ENCODE measurements at regions not wholly inside any gene's neighbourhood (a gene's known extent, or its start where the extent isn't known, plus 50 kb on each side); places are given as distances from the start of the nearest gene placed in this dataset.

DNA sequence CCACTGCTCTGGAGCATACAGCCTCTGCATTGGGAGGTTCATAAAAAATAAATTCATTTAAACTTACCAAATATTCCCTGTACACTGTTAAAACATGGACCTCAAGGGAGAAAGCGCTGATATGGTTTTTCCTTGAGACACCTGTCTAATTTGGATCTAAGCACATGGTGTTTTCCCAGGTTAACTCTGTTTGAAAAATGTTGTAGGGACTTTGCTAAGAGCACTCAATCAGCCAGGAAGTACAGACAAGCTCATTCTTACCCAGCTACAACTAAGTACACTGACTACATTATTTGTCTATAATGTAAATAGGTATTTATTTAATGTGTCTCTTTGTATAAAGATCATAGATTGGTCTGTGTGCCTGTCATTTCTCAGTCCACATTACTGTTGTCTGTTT lies 61.8 kb upstream of the BCAR3 start:
- Histone ChIP-seq H3K36me3 (no peaks in the 10 kb centered on the region), H3K4me1 (replicated peaks) (no peaks in the 10 kb centered on the region), H3K4me3 (no peak overlapping the region), H3K9me3 (no peaks in the 10 kb centered on the region), H3K27me3 (replicated peaks; ENCODE audit: insufficient read depth) (no peaks in the 10 kb centered on the region), H3K27ac (no peak overlapping the region)
- WGBS = 100% methylated on average over 1 of the region's 1 CpG
- no peak for DNase-seq (ENCODE audit: low spot score)
- TF ChIP-seq POLR2AphosphoS5 (IDR thresholded peaks at IDR 0.05) (no peak), POLR2A (IDR thresholded peaks at IDR 0.05) (no peak)
- TF ChIP-seq, protein P1, sequence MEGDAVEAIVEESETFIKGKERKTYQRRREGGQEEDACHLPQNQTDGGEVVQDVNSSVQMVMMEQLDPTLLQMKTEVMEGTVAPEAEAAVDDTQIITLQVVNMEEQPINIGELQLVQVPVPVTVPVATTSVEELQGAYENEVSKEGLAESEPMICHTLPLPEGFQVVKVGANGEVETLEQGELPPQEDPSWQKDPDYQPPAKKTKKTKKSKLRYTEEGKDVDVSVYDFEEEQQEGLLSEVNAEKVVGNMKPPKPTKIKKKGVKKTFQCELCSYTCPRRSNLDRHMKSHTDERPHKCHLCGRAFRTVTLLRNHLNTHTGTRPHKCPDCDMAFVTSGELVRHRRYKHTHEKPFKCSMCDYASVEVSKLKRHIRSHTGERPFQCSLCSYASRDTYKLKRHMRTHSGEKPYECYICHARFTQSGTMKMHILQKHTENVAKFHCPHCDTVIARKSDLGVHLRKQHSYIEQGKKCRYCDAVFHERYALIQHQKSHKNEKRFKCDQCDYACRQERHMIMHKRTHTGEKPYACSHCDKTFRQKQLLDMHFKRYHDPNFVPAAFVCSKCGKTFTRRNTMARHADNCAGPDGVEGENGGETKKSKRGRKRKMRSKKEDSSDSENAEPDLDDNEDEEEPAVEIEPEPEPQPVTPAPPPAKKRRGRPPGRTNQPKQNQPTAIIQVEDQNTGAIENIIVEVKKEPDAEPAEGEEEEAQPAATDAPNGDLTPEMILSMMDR (IDR thresholded peaks at IDR 0.05) = no peak
- intact Hi-C loops (cut with DNase I) = no loop called here

DNA sequence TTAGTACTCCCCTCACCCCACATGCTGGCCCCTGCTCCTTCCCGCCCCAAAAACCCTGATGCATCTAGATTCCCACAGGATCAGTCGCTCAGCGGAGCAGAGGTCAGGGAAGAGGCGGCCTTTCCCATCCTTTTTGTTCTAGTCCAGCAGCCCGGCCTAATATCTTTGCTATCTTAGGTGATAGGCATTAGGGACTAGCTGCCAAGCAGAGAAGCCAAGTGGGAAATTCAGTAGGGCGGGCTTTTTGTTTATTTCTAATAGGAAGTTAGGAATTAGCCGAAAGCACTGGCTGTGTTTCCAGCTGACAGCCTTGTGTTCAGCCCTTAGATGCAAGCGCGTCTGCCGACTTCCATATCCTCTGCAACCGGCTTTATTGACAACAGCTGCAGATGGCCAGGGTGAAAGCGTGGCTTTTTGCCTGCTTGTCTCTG lies 59.0 kb upstream of the BCAR3 start:
- Histone ChIP-seq H3K27me3 (replicated peaks; ENCODE audit: insufficient read depth) (no peaks in the 10 kb centered on the region), H3K9me3 (no peaks in the 10 kb centered on the region), H3K4me1 (replicated peaks) (no peaks in the 10 kb centered on the region), H3K36me3 (no peaks in the 10 kb centered on the region), H3K27ac (no peak overlapping the region), H3K4me3 (no peak overlapping the region)
- 65% methylated on average over 12 of the region's 12 CpGs for WGBS
- no peak for TF ChIP-seq POLR2AphosphoS5 (IDR thresholded peaks at IDR 0.05)
- TF ChIP-seq, protein P1 (IDR thresholded peaks at IDR 0.05) = no peak
- no peak for TF ChIP-seq POLR2A (IDR thresholded peaks at IDR 0.05)
- intact Hi-C loops (cut with DNase I) = no loop called here
- no peak for DNase-seq (ENCODE audit: low spot score)

DNA sequence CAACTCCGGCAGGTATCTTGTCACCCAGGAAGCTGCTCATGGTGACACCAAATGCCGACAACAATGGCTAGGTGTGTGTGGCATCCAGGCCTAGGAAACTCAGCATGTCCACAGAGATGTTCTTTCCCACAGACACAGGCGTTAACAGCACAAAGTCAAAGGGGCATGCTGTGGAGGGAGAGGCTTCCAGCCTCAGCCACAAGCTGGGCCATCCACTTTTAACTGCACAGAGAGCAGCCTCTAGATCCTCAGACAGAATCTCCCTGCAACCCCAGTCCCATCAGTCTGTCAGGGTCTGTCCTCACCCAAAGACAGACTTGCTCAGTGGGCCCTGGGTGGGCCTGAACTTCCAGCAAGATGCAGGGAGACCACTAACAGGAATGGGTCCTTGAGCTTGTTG lies 58.5 kb upstream of the BCAR3 start:
- no peaks in the 10 kb centered on the region for H3K9me3 ChIP-seq
- no peak for DNase-seq (ENCODE audit: low spot score)
- H3K4me3 ChIP-seq = no peak overlapping the region
- intact Hi-C loops (cut with DNase I) = no loop called here
- H3K27me3 ChIP-seq (replicated peaks; ENCODE audit: insufficient read depth) = no peaks in the 10 kb centered on the region
- H3K36me3 ChIP-seq = no peaks in the 10 kb centered on the region
- TF ChIP-seq POLR2AphosphoS5 (IDR thresholded peaks at IDR 0.05) (no peak), POLR2A (IDR thresholded peaks at IDR 0.05) (no peak)
- TF ChIP-seq, protein P1 (IDR thresholded peaks at IDR 0.05) = no peak
- H3K4me1 ChIP-seq (replicated peaks) = no peaks in the 10 kb centered on the region
- WGBS = 92% methylated on average over 3 of the region's 3 CpGs
- H3K27ac ChIP-seq = no peak overlapping the region

DNA sequence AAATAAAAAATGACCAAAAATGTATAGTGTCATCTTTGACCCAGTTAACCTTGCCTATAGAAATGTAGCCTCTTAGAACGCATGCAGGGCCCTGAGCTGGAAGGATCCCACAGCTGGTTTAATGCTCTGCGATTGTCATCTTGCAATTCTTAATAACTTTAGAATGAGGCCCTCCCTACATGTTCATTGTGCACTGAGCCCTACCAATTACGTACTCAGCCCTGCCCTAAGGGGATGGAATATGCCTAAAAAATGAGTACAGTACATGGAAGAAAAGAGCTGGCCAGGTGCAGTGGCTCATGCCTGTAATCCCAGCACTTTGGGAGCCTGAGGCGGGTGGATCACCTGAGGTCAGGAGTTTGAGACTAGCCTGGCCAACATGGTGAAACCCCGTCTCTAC lies 57.8 kb upstream of the BCAR3 start:
- no peak for DNase-seq (ENCODE audit: low spot score)
- H3K36me3 ChIP-seq = no peaks in the 10 kb centered on the region
- H3K27ac ChIP-seq = no peak overlapping the region
- no peak for TF ChIP-seq POLR2A (IDR thresholded peaks at IDR 0.05)
- no peak for TF ChIP-seq POLR2AphosphoS5 (IDR thresholded peaks at IDR 0.05)
- TF ChIP-seq, protein P1 (IDR thresholded peaks at IDR 0.05) = no peak
- WGBS = 92% methylated on average over 5 of the region's 5 CpGs
- no peaks in the 10 kb centered on the region for H3K9me3 ChIP-seq
- no peaks in the 10 kb centered on the region for H3K4me1 ChIP-seq (replicated peaks)
- H3K4me3 ChIP-seq = no peak overlapping the region
- intact Hi-C loops (cut with DNase I) = no loop called here
- H3K27me3 ChIP-seq (replicated peaks; ENCODE audit: insufficient read depth) = no peaks in the 10 kb centered on the region

DNA sequence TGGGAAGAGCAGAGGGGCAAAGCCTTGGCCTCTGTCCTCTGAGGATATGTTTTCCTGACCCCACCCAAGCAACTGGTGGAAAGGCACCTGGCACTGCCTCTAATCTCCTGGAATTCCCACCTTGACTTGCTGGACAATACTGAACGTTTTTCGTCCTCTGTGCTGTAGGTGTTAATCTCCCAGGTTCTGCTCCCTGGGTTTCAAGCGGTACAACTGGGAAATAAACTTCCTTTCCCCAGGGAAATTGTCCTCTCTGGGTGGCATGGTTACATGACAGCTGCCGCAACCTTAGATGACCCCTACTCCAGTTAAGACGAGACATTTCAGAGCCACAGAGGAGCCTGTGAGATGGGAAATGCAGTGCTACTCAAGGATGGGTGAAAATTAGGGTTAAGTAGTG lies 57.3 kb upstream of the BCAR3 start:
- Histone ChIP-seq H3K36me3 (no peaks in the 10 kb centered on the region), H3K27me3 (replicated peaks; ENCODE audit: insufficient read depth) (no peaks in the 10 kb centered on the region), H3K4me3 (no peak overlapping the region), H3K27ac (no peak overlapping the region), H3K4me1 (replicated peaks) (no peaks in the 10 kb centered on the region), H3K9me3 (no peaks in the 10 kb centered on the region)
- DNase-seq (ENCODE audit: low spot score) = no peak
- no peak for TF ChIP-seq POLR2A (IDR thresholded peaks at IDR 0.05)
- TF ChIP-seq POLR2AphosphoS5 (IDR thresholded peaks at IDR 0.05) = no peak
- TF ChIP-seq, protein P1 (IDR thresholded peaks at IDR 0.05) = no peak
- 87% methylated on average over 5 of the region's 5 CpGs for WGBS
- intact Hi-C loops (cut with DNase I) = no loop called here
